Smooth muscle cell (in vitro differentiated cells): ENCODE measurements at regions not wholly inside any gene's neighbourhood (a gene's known extent, or its start where the extent isn't known, plus 50 kb on each side); places are given as distances from the start of the nearest gene placed in this dataset.

Source experiments
- DNase-seq: peaks from one replicate; lab custom pipeline; 2025; ENCODE audit not compliant: unreplicated experiment; lab: John Stamatoyannopoulos, UW
- H2AFZ ChIP-seq: fragments of 200-600 bp; sonication (generic); 2 replicates; pipeline ENCODE4 v1.6.0; 2016; ENCODE audit warnings: antibody characterized with exemption, low read depth, mild to moderate bottlenecking
- H3F3A ChIP-seq: fragments of 200-600 bp; sonication (generic); 2 replicates; pipeline ENCODE4 v1.6.0; 2017; ENCODE audit warnings: antibody characterized with exemption, low read depth
- H3K27ac ChIP-seq: fragments of 200-600 bp; sonication (generic); 2 replicates; pipeline ENCODE4 v1.5.1; 2016; ENCODE audit warnings: low read depth, mild to moderate bottlenecking
- H3K27me3 ChIP-seq: fragments of 200-600 bp; sonication (generic); 2 replicates; pipeline ENCODE4 v1.6.1; 2016; ENCODE audit warnings: low read depth, mild to moderate bottlenecking
- H3K36me3 ChIP-seq: fragments of 200-600 bp; sonication (generic); 2 replicates; pipeline ENCODE4 v1.5.1; 2016; ENCODE audit warnings: low read depth
- H3K4me1 ChIP-seq: fragments of 200-600 bp; sonication (generic); 2 replicates; pipeline ENCODE4 v1.5.1; 2016; ENCODE audit warnings: low read depth
- H3K4me2 ChIP-seq: fragments of 200-600 bp; sonication (generic); 2 replicates; pipeline ENCODE4 v1.6.0; 2016; ENCODE audit warnings: mild to moderate bottlenecking
- H3K4me3 ChIP-seq: fragments of 200-600 bp; sonication (generic); 2 replicates; pipeline ENCODE4 v1.5.1; 2016; ENCODE audit warnings: mild to moderate bottlenecking
- H3K79me2 ChIP-seq: fragments of 200-600 bp; sonication (generic); 2 replicates; pipeline ENCODE4 v1.6.0; 2016; ENCODE audit warnings: low read depth, mild to moderate bottlenecking
- H3K9ac ChIP-seq: fragments of 200-600 bp; sonication (generic); 2 replicates; pipeline ENCODE4 v1.6.0; 2016; ENCODE audit warnings: low read depth
- H3K9me3 ChIP-seq: fragments of 200-600 bp; sonication (generic); replicated peaks from 2 replicates; pipeline ENCODE4 v1.5.1; 2016; ENCODE audit warnings: low read depth
- H4K20me1 ChIP-seq: fragments of 200-600 bp; sonication (generic); 2 replicates; pipeline ENCODE4 v1.6.0; 2016; ENCODE audit warnings: low read depth
- CTCF ChIP-seq: fragments of 200-600 bp; sonication (generic); IDR thresholded peaks from 2 replicates; pipeline ENCODE4 v1.5.1; 2017; ENCODE audit warnings: borderline replicate concordance, mild to moderate bottlenecking, antibody characterized with exemption; ENCODE audit not compliant: insufficient read depth, poor library complexity, severe bottlenecking
- WGBS: methylation state at CpG from one replicate; pipeline ENCODE4 v1.1.7; 2016; ENCODE audit warnings: low lambda C conversion rate; 5-methylcytosine and 5-hydroxymethylcytosine counted together

- Histone ChIP-seq H3K9ac (no peak overlapping the region), H3K27me3 (no peaks in the 10 kb centered on the region), H4K20me1 (no peaks in the 10 kb centered on the region), H3K36me3 (no peaks in the 10 kb centered on the region), H3K4me1 (peaks cover 22% of the 10 kb centered on the region), H3K4me3 (no peak overlapping the region), H3K9me3 (no peaks in the 10 kb centered on the region), H3F3A (peaks cover 21% of the 10 kb centered on the region), H3K79me2 (no peaks in the 10 kb centered on the region), H2AFZ (no peak overlapping the region), H3K27ac (no peak overlapping the region), H3K4me2 (no peak overlapping the region)
- 78% methylated on average over 3 of the region's 3 CpGs for WGBS
- DNase-seq, result no peak
- TF ChIP-seq CTCF, result no peak
Measured at GRCh38 chr1:30808067-30808662, 50.6 kb upstream of the LAPTM5 start.

- Histone ChIP-seq H3K4me2 (no peak overlapping the region), H3K9ac (no peak overlapping the region)
Measured at GRCh38 chr1:30807318-30808066, 49.9 kb upstream of the LAPTM5 start.

More at GRCh38 chr1:30807318-30808066, 49.9 kb upstream of the LAPTM5 start:
- no peaks in the 10 kb centered on the region for H3K27me3 ChIP-seq
- TF ChIP-seq CTCF, result no peak
- H3K4me1 ChIP-seq, result peaks cover 22% of the 10 kb centered on the region
- H3K9me3 ChIP-seq, result no peaks in the 10 kb centered on the region
- H3K27ac ChIP-seq, result no peak overlapping the region
- no peaks in the 10 kb centered on the region for H3K36me3 ChIP-seq
- no peak for DNase-seq
- no peak overlapping the region for H3K4me3 ChIP-seq
- H2AFZ ChIP-seq, result no peak overlapping the region
- peaks cover 21% of the 10 kb centered on the region for H3F3A ChIP-seq
- H3K79me2 ChIP-seq, result no peaks in the 10 kb centered on the region
- no peaks in the 10 kb centered on the region for H4K20me1 ChIP-seq
- 88% methylated on average over 23 of the region's 41 CpGs for WGBS
